Fibroblast of lung (primary cell): ENCODE measurements at regions not wholly inside any gene's neighbourhood (a gene's known extent, or its start where the extent isn't known, plus 50 kb on each side); places are given as distances from the start of the nearest gene placed in this dataset.

Experiments
- EZH2 ChIP-seq: IDR thresholded peaks from 2 replicates; pipeline ENCODE4 v1.5.1; 2012; ENCODE audit warnings: low read length, control low read depth, mild to moderate bottlenecking; ENCODE audit errors: missing control alignments
- TF ChIP-seq, protein P1 (sequence below), 2 donors: IDR thresholded peaks in 1 of 2; conservative IDR thresholded peaks in 1 of 2; 1 replicate in 1 of 2; 2 replicates in 1 of 2; pipeline ENCODE4 v1.5.1; 2011 to 2012; ENCODE audit warnings: low read length in 2 of 2, control low read depth in 1 of 2, inconsistent platforms in 1 of 2, low read depth in 1 of 2, mild to moderate bottlenecking in 1 of 2

DNA sequence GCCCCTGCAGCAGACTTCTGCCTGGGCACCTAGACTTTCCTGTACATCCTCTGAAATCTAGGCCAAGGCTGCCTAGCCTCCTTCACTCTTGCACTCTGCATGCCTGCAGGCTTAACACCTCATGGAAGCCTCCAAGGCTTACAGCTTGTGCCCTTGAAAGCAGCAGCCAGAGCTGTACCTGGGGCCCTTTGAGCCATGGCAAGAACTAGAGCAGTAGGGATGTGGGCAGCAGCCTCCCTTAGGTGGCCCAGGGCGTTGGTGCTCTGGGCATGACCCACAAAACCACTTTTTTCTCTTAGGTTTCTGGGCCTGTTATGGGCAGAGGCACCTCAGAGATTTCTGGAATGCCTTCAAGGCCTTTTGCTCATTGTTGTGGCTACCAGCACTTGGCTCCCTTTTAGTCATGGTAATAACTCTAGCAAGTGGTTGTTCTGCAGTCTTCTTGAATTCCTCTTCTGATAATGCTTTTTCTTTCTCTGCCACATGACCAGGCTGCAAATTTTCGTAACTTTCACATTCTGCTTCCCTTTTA lies 606.2 kb downstream of the TLE4 start:
- TF ChIP-seq, protein P1, sequence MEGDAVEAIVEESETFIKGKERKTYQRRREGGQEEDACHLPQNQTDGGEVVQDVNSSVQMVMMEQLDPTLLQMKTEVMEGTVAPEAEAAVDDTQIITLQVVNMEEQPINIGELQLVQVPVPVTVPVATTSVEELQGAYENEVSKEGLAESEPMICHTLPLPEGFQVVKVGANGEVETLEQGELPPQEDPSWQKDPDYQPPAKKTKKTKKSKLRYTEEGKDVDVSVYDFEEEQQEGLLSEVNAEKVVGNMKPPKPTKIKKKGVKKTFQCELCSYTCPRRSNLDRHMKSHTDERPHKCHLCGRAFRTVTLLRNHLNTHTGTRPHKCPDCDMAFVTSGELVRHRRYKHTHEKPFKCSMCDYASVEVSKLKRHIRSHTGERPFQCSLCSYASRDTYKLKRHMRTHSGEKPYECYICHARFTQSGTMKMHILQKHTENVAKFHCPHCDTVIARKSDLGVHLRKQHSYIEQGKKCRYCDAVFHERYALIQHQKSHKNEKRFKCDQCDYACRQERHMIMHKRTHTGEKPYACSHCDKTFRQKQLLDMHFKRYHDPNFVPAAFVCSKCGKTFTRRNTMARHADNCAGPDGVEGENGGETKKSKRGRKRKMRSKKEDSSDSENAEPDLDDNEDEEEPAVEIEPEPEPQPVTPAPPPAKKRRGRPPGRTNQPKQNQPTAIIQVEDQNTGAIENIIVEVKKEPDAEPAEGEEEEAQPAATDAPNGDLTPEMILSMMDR (conservative IDR thresholded peaks at IDR 0.05 in 1 of 2, IDR thresholded peaks at IDR 0.05 in 1 of 2; ENCODE audit: low read depth in 1 of 2, low read length in 2 of 2), result no peak
- no peak for TF ChIP-seq EZH2
